HFF-Myc (cell line): ENCODE measurements at regions not wholly inside any gene's neighbourhood (a gene's known extent, or its start where the extent isn't known, plus 50 kb on each side); places are given as distances from the start of the nearest gene placed in this dataset.

Experiments
- DNase-seq: peaks from one replicate; pipeline ENCODE4 v3.0.0-alpha.2; 2011; ENCODE audit warnings: low read depth; ENCODE audit errors: extremely low read depth
- H3K4me3 ChIP-seq: replicated peaks from 2 replicates; pipeline ENCODE4 v1.5.1; 2011; ENCODE audit warnings: low read depth, mild to moderate bottlenecking, control low read depth, low read length
- TF ChIP-seq, protein P1 (sequence below): IDR thresholded peaks from 2 replicates; pipeline ENCODE4 v1.5.1; 2012; ENCODE audit warnings: mild to moderate bottlenecking, low read depth, low read length, control low read depth; ENCODE audit errors: missing control alignments

DNA sequence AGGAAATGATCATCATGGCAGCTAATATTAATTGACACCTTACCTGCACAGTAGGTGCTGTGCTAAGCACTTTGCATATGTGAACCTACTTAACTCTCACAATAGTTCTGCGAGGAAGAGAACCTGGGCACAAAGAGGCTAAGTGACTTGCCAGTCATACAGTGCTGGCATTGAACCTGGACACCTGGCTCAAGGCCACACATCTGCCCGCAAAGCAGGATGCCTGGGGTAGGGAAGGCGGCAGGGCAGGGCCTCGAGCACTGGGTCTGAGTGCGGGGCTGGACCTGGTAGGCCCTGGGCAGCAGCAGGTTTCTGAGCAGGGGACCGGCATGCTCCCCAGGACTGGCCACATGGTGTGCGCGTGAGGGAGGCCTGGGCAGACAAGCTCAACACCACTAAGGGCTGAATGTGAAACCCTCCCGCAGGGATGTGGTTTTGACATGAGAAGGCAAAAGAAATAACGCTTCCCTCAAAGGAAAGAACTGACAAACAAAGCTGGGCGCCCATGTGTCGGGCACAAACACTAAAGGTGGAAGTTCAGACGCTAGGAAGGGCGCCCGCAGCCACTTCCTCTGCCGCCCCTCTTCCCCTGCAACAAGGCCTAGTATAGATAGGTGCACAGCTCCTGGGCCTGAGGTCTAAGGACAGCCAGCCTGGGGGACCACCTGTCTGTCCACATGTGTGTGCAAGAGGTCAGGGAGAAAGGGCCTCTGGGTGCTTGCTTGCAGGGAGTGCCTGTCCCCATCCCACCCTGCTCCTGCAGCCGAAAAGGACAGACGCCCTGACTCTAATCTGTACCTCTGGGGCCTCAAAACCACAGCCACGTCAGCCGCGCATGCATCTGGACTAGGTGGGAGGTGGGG is 92.5 kb downstream of the ZFP36L2 start:
- no peak overlapping the region for H3K4me3 ChIP-seq
- TF ChIP-seq, protein P1, sequence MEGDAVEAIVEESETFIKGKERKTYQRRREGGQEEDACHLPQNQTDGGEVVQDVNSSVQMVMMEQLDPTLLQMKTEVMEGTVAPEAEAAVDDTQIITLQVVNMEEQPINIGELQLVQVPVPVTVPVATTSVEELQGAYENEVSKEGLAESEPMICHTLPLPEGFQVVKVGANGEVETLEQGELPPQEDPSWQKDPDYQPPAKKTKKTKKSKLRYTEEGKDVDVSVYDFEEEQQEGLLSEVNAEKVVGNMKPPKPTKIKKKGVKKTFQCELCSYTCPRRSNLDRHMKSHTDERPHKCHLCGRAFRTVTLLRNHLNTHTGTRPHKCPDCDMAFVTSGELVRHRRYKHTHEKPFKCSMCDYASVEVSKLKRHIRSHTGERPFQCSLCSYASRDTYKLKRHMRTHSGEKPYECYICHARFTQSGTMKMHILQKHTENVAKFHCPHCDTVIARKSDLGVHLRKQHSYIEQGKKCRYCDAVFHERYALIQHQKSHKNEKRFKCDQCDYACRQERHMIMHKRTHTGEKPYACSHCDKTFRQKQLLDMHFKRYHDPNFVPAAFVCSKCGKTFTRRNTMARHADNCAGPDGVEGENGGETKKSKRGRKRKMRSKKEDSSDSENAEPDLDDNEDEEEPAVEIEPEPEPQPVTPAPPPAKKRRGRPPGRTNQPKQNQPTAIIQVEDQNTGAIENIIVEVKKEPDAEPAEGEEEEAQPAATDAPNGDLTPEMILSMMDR, result no peak
- DNase-seq, result no peak

GRCh38 chr2:43133336-43133707 is 93.1 kb downstream of the ZFP36L2 start:
- DNase-seq, result no peak

GRCh38 chr2:43132683-43133301 is 93.6 kb downstream of the ZFP36L2 start:
- H3K4me3 ChIP-seq, result no peak overlapping the region
- DNase-seq, result no peak
- TF ChIP-seq, protein P1, result no peak

More at GRCh38 chr2:43133336-43133707, 93.1 kb downstream of the ZFP36L2 start:
- TF ChIP-seq, protein P1, result no peak
- no peak overlapping the region for H3K4me3 ChIP-seq

DNA sequence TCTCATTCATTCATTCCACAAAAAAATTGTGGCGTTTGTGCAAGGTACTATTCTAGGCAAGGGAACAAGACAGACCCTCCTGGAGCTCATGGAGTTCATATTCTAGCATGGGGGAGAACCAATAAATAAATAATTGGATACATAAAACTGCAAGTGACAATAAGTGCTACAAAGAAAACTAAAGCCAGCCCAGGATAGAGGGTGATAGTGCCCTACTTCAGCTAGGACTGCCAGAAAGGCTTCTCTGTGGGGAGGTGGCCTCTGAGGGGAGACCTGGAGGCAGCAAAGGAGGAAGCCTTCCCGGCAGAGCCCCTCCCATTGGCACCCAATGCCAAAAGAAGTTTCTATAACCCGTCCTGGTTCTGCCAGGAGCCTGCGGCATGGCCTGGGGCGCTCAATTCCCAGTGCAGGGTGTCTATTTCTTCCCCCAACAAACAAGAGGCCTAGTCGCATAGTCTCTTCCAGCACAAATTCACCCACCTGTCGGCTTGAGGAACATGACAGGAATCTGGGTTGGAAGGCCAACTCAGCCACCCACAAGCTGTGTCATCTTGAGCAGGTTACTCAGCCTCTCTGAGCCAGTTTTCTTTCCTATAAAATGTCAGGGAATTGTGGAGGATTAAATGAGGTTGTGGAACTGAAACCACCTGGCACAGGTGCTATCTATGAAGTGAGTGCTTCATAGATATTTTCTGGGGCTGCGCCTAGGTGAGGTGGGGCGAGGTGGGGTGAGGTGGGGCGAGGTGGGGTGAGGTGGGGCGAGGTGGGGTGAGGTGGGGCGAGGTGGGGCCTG is 94.3 kb downstream of the ZFP36L2 start:
- DNase-seq, result no peak
- no peak overlapping the region for H3K4me3 ChIP-seq
- TF ChIP-seq, protein P1, result no peak

DNA sequence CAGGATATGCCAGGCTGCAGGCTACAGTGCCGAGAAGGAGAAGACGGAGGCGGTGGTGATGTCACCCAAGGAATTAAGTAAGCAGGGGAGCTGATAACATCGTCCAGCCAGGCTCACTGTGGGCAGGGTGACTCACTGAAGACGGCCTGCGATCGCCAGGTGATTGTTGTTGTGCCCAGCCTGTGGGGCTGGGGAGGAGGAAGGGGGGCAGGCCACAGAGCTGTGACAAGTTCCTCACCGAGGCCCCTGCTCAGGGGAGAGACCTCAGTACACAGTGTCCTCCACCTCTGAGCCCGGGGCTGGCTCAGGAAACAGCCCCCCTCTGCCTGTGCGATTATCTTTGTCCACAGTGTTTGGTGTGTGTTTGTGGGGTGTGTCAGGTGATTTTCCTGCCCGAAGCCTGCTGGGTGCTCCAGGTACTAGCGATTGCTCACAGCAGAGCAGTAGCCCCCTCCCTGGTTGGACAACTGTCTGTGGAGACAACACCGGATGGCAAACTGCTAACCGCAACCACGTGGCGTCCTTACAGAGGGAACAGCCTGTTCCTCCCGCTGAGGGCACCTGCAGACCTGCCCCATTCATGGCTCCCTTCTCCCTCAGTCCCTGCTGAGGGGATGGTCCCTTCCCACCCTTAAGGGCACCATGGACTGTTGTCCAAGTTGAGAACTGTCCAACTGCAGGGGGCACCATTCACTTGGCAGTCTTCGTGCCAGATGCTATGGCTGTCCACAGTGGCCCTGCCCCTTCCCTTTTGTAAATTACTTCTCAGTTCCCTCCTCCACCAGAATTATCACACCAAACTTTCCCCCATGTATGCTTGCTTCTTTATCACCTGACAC is 95.1 kb downstream of the ZFP36L2 start:
- no peak overlapping the region for H3K4me3 ChIP-seq
- TF ChIP-seq, protein P1, result peak; percentile 32
- DNase-seq, result no peak

DNA sequence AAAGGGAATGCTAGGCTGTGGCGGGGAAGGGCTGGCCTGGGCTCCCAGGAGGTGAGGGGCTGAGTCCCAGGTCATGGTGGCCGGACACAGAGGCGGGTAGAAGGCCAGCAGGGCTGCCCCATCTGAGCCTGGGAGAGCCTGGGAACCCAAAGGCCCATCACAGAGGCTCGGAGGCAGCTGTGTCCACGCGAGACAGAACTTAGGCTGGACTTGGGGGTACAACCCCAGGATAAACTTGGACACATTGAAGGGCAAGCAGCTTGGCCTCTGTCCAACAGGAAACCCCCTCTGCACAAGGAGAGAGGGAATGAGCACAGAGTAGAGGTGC is 95.9 kb downstream of the ZFP36L2 start:
- TF ChIP-seq, protein P1, result no peak
- no peak overlapping the region for H3K4me3 ChIP-seq
- DNase-seq, result no peak
